GM10248 (cell line): ENCODE measurements at regions not wholly inside any gene's neighbourhood (a gene's known extent, or its start where the extent isn't known, plus 50 kb on each side); places are given as distances from the start of the nearest gene placed in this dataset.

Experiments used
- CTCF ChIA-PET: fragments of 300-600 bp; sonication (Branson Sonifier 250); formaldehyde crosslinking; extraction: SDS; loops from one replicate; lab custom pipeline; 2021; ENCODE audit warnings: antibody characterized with exemption; lab: Yijun Ruan, JAX
- POLR2A ChIA-PET: fragments of 350-650 bp; sonication (Branson Sonifier 250); formaldehyde crosslinking; extraction: SDS; loops from one replicate; lab custom pipeline; 2020; ENCODE audit warnings: antibody characterized with exemption; lab: Yijun Ruan, JAX
- DNase-seq: peaks from one replicate; pipeline ENCODE4 v3.0.0; 2012; ENCODE audit errors: extremely low spot score
- CTCF ChIP-seq: IDR thresholded peaks from 2 replicates; pipeline ENCODE4 v1.5.1; 2012; ENCODE audit warnings: mild to moderate bottlenecking, low read depth; ENCODE audit errors: extremely low read depth, missing control alignments, control extremely low read depth

- ChIA-PET POLR2A (no interaction called here), CTCF (no interaction called here)
- no peak for DNase-seq
- TF ChIP-seq CTCF = no peak
Observed at GRCh38 chr11:70867281-70868047, 384.9 kb downstream of the SHANK2 start.

DNA sequence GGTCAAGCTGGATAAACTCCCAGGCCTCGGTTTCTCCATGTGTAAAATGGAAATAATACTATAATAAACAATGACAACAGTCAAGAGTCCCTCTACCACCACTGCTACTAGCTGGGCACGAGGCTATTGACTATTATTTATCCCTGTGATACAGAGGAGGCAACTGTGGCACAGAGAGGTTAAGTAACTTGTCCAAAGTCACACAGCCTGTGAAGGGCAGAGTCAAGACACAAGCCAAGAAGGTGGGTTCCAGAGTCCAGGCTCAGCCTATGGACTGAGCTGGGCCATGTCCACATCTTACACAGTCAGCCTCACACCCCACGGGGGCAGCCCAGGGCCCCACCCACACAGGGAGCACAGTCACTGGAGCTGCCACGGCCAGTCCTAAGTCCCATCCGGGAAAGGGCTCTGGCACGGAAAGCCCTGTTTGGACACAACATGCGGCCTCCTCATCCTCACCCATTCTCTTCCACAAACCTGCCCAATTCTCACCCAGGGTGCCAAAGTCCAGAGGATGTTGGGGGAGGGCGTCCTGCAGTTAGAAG, 384.0 kb downstream of the SHANK2 start:
- DNase-seq = no peak
- CTCF ChIA-PET = no interaction called here
- TF ChIP-seq CTCF = no peak
- POLR2A ChIA-PET = no interaction called here

GRCh38 chr11:70869054-70869453, 383.3 kb downstream of the SHANK2 start:
- no peak for TF ChIP-seq CTCF
- DNase-seq = no peak
- ChIA-PET CTCF (no interaction called here), POLR2A (no interaction called here)

GRCh38 chr11:70871881-70872280, 380.5 kb downstream of the SHANK2 start:
- POLR2A ChIA-PET = no interaction called here
- DNase-seq = no peak
- CTCF ChIA-PET = no interaction called here
- no peak for TF ChIP-seq CTCF

- ChIA-PET POLR2A (no interaction called here), CTCF (no interaction called here)
- DNase-seq = no peak
- no peak for TF ChIP-seq CTCF
Observed at GRCh38 chr11:70872299-70872698, 380.1 kb downstream of the SHANK2 start.

GRCh38 chr11:70872955-70873735, 379.2 kb downstream of the SHANK2 start:
- DNase-seq = no peak
- ChIA-PET CTCF (no interaction called here), POLR2A (no interaction called here)
- TF ChIP-seq CTCF = no peak
